OCI-LY3 (cell line): ENCODE measurements at regions not wholly inside any gene's neighbourhood (a gene's known extent, or its start where the extent isn't known, plus 50 kb on each side); places are given as distances from the start of the nearest gene placed in this dataset.

ENCODE experiments used
- H2AFZ ChIP-seq: fragments of 200-600, 300-600 bp; shearing (Covaris generic); 2 replicates; pipeline ENCODE4 v1.6.0; 2014; ENCODE audit warnings: antibody characterized with exemption, low read depth, low read length
- H3K27ac ChIP-seq: fragments of 200-600, 300-600 bp; sonication (generic); 2 replicates; pipeline ENCODE4 v1.5.1; 2014; ENCODE audit warnings: mild to moderate bottlenecking, low read length, moderate library complexity, mixed read lengths
- H3K27me3 ChIP-seq: fragments of 200-600, 300-600 bp; sonication (generic); 2 replicates; pipeline ENCODE4 v1.6.1; 2014; ENCODE audit warnings: low read depth, low read length, mixed read lengths
- H3K36me3 ChIP-seq: fragments of 200-600, 300-600 bp; sonication (generic); replicated peaks from 2 replicates; pipeline ENCODE3; 2014; ENCODE audit warnings: low read depth, low read length, mixed read lengths
- H3K4me1 ChIP-seq: fragments of 300-600, 200-600 bp; sonication (generic); 2 replicates; pipeline ENCODE4 v1.6.1; 2014; ENCODE audit warnings: low read length, mixed read lengths
- H3K4me2 ChIP-seq: fragments of 200-600, 300-600 bp; sonication (generic); 2 replicates; pipeline ENCODE4 v1.6.1; 2014; ENCODE audit warnings: low read length, mixed read lengths
- H3K4me3 ChIP-seq: fragments of 300-600, 200-600 bp; sonication (generic); 2 replicates; pipeline ENCODE4 v1.5.1; 2014; ENCODE audit warnings: antibody characterized with exemption, mild to moderate bottlenecking, low read length, moderate library complexity
- H3K79me2 ChIP-seq: fragments of 300-600, 200-600 bp; shearing (Covaris generic); 2 replicates; pipeline ENCODE4 v1.6.1; 2014; ENCODE audit warnings: mild to moderate bottlenecking, low read length, mixed read lengths
- H3K9ac ChIP-seq: fragments of 300-600, 200-600 bp; shearing (Covaris generic); 2 replicates; pipeline ENCODE4 v1.6.0; 2014; ENCODE audit warnings: mild to moderate bottlenecking, low read length, moderate library complexity
- H3K9me3 ChIP-seq: fragments of 200-600, 300-600 bp; shearing (Covaris generic); 2 replicates; pipeline ENCODE4 v1.6.1; 2014; ENCODE audit warnings: low read length, mixed read lengths; ENCODE audit not compliant: insufficient read depth
- H4K20me1 ChIP-seq: fragments of 200-600, 300-600 bp; sonication (generic); 2 replicates; pipeline ENCODE4 v1.6.1; 2016; ENCODE audit warnings: low read length, mixed read lengths; ENCODE audit not compliant: insufficient read depth
- EZH2phosphoT487 ChIP-seq: fragments of 200-600 bp; shearing (Covaris generic); IDR thresholded peaks from 2 replicates; pipeline ENCODE4 v1.6.1; 2018; ENCODE audit warnings: antibody characterized with exemption, mixed run types, low read depth
- TF ChIP-seq, protein P1 (sequence below): fragments of 200-600, 300-600 bp; sonication (generic); IDR thresholded peaks from 2 replicates; pipeline ENCODE4 v1.5.1; 2014; ENCODE audit warnings: antibody characterized with exemption, low read length, low read depth

- no peak overlapping the region for H3K27ac ChIP-seq
- no peak overlapping the region for H2AFZ ChIP-seq
- TF ChIP-seq EZH2phosphoT487, result no peak
- TF ChIP-seq, protein P1, sequence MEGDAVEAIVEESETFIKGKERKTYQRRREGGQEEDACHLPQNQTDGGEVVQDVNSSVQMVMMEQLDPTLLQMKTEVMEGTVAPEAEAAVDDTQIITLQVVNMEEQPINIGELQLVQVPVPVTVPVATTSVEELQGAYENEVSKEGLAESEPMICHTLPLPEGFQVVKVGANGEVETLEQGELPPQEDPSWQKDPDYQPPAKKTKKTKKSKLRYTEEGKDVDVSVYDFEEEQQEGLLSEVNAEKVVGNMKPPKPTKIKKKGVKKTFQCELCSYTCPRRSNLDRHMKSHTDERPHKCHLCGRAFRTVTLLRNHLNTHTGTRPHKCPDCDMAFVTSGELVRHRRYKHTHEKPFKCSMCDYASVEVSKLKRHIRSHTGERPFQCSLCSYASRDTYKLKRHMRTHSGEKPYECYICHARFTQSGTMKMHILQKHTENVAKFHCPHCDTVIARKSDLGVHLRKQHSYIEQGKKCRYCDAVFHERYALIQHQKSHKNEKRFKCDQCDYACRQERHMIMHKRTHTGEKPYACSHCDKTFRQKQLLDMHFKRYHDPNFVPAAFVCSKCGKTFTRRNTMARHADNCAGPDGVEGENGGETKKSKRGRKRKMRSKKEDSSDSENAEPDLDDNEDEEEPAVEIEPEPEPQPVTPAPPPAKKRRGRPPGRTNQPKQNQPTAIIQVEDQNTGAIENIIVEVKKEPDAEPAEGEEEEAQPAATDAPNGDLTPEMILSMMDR, result no peak
- H3K9me3 ChIP-seq, result no peaks in the 10 kb centered on the region
- peaks cover 6% of the 10 kb centered on the region; the same call in 1 of the 2 replicates for H3K4me1 ChIP-seq
- no peaks in the 10 kb centered on the region for H3K36me3 ChIP-seq
- H3K4me3 ChIP-seq, result no peak overlapping the region
- H3K9ac ChIP-seq, result no peak overlapping the region
- H3K79me2 ChIP-seq, result no peaks in the 10 kb centered on the region
- H4K20me1 ChIP-seq, result no peaks in the 10 kb centered on the region
- no peaks in the 10 kb centered on the region for H3K27me3 ChIP-seq
- no peak overlapping the region for H3K4me2 ChIP-seq
These were observed 2110.3 kb upstream of the CELF4 start for GRCh38 chr18:39675906-39676305.

- H3K9ac ChIP-seq, result no peak overlapping the region
- no peak overlapping the region for H3K4me2 ChIP-seq
- no peak overlapping the region for H3K4me3 ChIP-seq
- H3K4me1 ChIP-seq, result peaks cover 6% of the 10 kb centered on the region; the same call in 1 of the 2 replicates
- H2AFZ ChIP-seq, result no peak overlapping the region
- no peaks in the 10 kb centered on the region for H3K9me3 ChIP-seq
- no peak for TF ChIP-seq EZH2phosphoT487
- H3K27ac ChIP-seq, result no peak overlapping the region
- no peaks in the 10 kb centered on the region for H3K36me3 ChIP-seq
- no peaks in the 10 kb centered on the region for H3K27me3 ChIP-seq
- H4K20me1 ChIP-seq, result no peaks in the 10 kb centered on the region
- H3K79me2 ChIP-seq, result no peaks in the 10 kb centered on the region
These were observed 2109.8 kb upstream of the CELF4 start for GRCh38 chr18:39675368-39675767.

DNA sequence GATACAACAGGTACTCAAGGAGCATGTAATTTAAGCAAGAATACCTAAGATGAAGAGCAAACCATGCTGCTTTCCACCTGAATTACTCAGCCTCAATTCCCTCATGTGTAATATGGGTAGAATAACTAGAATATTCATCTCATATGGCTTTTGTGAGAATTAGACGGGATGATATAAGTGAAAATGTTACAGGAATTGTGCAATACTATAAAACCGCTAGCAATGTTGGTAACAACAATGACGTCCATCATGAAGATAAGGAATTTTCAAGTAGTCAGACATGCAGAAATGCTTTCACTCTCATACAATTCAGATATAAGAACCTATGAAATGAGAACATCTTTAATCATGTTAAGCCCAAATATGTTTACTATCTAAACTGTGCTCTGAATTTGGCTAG is 2106.6 kb upstream of the CELF4 start:
- no peak overlapping the region for H3K9ac ChIP-seq
- no peak overlapping the region for H3K4me2 ChIP-seq
- no peak overlapping the region for H3K4me3 ChIP-seq
- no peak overlapping the region for H3K27ac ChIP-seq
- H2AFZ ChIP-seq, result no peak overlapping the region
- H3K9me3 ChIP-seq, result no peaks in the 10 kb centered on the region
- peaks cover 19% of the 10 kb centered on the region for H3K4me1 ChIP-seq
- no peaks in the 10 kb centered on the region for H4K20me1 ChIP-seq
- TF ChIP-seq, protein P1, result no peak
- TF ChIP-seq EZH2phosphoT487, result no peak
- H3K36me3 ChIP-seq, result no peaks in the 10 kb centered on the region
- H3K27me3 ChIP-seq, result no peaks in the 10 kb centered on the region
- H3K79me2 ChIP-seq, result no peaks in the 10 kb centered on the region

GRCh38 chr18:39667905-39668304 is 2102.3 kb upstream of the CELF4 start:
- Histone ChIP-seq H3K9ac (no peak overlapping the region), H3K4me1 (peaks cover 14% of the 10 kb centered on the region), H3K36me3 (no peaks in the 10 kb centered on the region), H4K20me1 (no peaks in the 10 kb centered on the region), H3K4me3 (no peak overlapping the region), H3K79me2 (no peaks in the 10 kb centered on the region), H3K4me2 (peak overlapping the region; percentile 16; the same call in 1 of the 2 replicates), H3K27ac (no peak overlapping the region), H3K9me3 (no peaks in the 10 kb centered on the region), H2AFZ (no peak overlapping the region), H3K27me3 (no peaks in the 10 kb centered on the region)
- TF ChIP-seq EZH2phosphoT487, result no peak
- TF ChIP-seq, protein P1, result no peak

DNA sequence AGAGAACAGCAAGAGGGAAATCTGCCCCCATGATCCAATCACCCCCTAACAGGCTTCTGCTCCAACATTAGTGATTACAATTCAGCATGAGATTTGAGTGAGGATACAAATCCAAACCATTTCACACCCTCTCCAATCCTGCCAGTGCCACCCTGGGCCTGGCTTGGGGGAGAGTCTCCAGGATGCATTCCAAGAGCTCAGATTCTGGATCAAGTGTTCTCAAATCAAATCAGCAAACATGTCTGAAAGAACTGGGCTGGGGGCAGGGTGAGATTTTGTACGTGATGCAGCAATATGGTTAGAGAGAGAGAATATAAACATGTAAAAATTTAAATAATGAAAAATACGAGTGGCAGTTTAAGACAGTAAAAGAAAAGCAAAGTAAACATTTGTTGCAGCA is 2100.9 kb upstream of the CELF4 start:
- Histone ChIP-seq H3K4me2 (no peak overlapping the region), H3K9ac (no peak overlapping the region), H3K27me3 (no peaks in the 10 kb centered on the region), H2AFZ (no peak overlapping the region), H3K4me3 (no peak overlapping the region), H4K20me1 (no peaks in the 10 kb centered on the region), H3K27ac (no peak overlapping the region), H3K36me3 (no peaks in the 10 kb centered on the region), H3K4me1 (peaks cover 14% of the 10 kb centered on the region), H3K79me2 (no peaks in the 10 kb centered on the region), H3K9me3 (no peaks in the 10 kb centered on the region)
- TF ChIP-seq EZH2phosphoT487, result no peak
- TF ChIP-seq, protein P1, result no peak
